Smooth muscle cell (in vitro differentiated cells): ENCODE measurements at regions not wholly inside any gene's neighbourhood (a gene's known extent, or its start where the extent isn't known, plus 50 kb on each side); places are given as distances from the start of the nearest gene placed in this dataset.

Experiments
- DNase-seq: peaks from one replicate; lab custom pipeline; 2025; ENCODE audit not compliant: unreplicated experiment; lab: John Stamatoyannopoulos, UW
- H2AFZ ChIP-seq: fragments of 200-600 bp; sonication (generic); 2 replicates; pipeline ENCODE4 v1.6.0; 2016; ENCODE audit warnings: antibody characterized with exemption, low read depth, mild to moderate bottlenecking
- H3F3A ChIP-seq: fragments of 200-600 bp; sonication (generic); 2 replicates; pipeline ENCODE4 v1.6.0; 2017; ENCODE audit warnings: antibody characterized with exemption, low read depth
- H3K27ac ChIP-seq: fragments of 200-600 bp; sonication (generic); 2 replicates; pipeline ENCODE4 v1.5.1; 2016; ENCODE audit warnings: low read depth, mild to moderate bottlenecking
- H3K27me3 ChIP-seq: fragments of 200-600 bp; sonication (generic); 2 replicates; pipeline ENCODE4 v1.6.1; 2016; ENCODE audit warnings: low read depth, mild to moderate bottlenecking
- H3K36me3 ChIP-seq: fragments of 200-600 bp; sonication (generic); 2 replicates; pipeline ENCODE4 v1.5.1; 2016; ENCODE audit warnings: low read depth
- H3K4me1 ChIP-seq: fragments of 200-600 bp; sonication (generic); 2 replicates; pipeline ENCODE4 v1.5.1; 2016; ENCODE audit warnings: low read depth
- H3K4me2 ChIP-seq: fragments of 200-600 bp; sonication (generic); 2 replicates; pipeline ENCODE4 v1.6.0; 2016; ENCODE audit warnings: mild to moderate bottlenecking
- H3K4me3 ChIP-seq: fragments of 200-600 bp; sonication (generic); 2 replicates; pipeline ENCODE4 v1.5.1; 2016; ENCODE audit warnings: mild to moderate bottlenecking
- H3K79me2 ChIP-seq: fragments of 200-600 bp; sonication (generic); 2 replicates; pipeline ENCODE4 v1.6.0; 2016; ENCODE audit warnings: low read depth, mild to moderate bottlenecking
- H3K9ac ChIP-seq: fragments of 200-600 bp; sonication (generic); 2 replicates; pipeline ENCODE4 v1.6.0; 2016; ENCODE audit warnings: low read depth
- H3K9me3 ChIP-seq: fragments of 200-600 bp; sonication (generic); replicated peaks from 2 replicates; pipeline ENCODE4 v1.5.1; 2016; ENCODE audit warnings: low read depth
- H4K20me1 ChIP-seq: fragments of 200-600 bp; sonication (generic); 2 replicates; pipeline ENCODE4 v1.6.0; 2016; ENCODE audit warnings: low read depth
- WGBS: methylation state at CpG from one replicate; pipeline ENCODE4 v1.1.7; 2016; ENCODE audit warnings: low lambda C conversion rate; 5-methylcytosine and 5-hydroxymethylcytosine counted together
- TF ChIP-seq, protein P1 (sequence below): fragments of 200-600 bp; sonication (generic); IDR thresholded peaks from 2 replicates; pipeline ENCODE4 v1.5.1; 2017; ENCODE audit warnings: borderline replicate concordance, mild to moderate bottlenecking, antibody characterized with exemption; ENCODE audit not compliant: insufficient read depth, poor library complexity, severe bottlenecking

DNA sequence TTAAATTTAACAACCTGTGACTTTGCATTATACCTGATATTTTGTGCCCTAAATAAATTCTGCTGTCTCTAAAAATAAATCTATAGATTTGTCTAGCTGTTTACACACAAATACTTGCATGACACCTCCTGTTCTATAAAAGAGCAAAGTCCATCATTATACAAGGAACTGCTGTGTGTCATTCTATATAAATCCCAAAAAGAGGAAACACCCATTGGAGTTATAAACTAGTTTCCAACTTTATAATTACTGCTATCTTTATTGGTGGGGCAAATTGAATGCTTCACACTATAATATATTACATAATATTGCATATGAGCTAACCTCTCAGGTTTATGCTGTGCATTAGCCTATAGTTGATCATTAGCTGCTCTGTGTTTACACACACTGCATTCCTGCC lies 504.4 kb downstream of the SATB2 start:
- TF ChIP-seq, protein P1, sequence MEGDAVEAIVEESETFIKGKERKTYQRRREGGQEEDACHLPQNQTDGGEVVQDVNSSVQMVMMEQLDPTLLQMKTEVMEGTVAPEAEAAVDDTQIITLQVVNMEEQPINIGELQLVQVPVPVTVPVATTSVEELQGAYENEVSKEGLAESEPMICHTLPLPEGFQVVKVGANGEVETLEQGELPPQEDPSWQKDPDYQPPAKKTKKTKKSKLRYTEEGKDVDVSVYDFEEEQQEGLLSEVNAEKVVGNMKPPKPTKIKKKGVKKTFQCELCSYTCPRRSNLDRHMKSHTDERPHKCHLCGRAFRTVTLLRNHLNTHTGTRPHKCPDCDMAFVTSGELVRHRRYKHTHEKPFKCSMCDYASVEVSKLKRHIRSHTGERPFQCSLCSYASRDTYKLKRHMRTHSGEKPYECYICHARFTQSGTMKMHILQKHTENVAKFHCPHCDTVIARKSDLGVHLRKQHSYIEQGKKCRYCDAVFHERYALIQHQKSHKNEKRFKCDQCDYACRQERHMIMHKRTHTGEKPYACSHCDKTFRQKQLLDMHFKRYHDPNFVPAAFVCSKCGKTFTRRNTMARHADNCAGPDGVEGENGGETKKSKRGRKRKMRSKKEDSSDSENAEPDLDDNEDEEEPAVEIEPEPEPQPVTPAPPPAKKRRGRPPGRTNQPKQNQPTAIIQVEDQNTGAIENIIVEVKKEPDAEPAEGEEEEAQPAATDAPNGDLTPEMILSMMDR, result no peak

DNA sequence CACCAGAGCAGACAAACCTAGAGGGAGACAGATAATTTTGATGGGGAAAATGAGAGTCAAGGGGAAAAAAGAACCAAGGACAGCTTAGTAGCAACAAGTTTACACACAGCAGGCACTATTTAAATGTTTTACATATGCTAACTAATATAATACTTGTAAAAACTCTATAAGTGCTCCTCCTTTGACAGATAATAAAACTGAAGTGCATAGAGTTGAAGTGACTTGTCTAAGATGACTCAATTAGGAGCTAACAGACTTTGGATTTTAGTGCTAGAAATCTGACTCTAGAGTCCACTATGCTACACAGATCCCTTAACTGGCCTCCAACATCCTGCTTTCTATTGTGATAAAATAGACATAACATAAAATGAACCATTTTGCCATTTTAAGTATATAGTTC lies 506.9 kb downstream of the SATB2 start:
- no peaks in the 10 kb centered on the region for H3F3A ChIP-seq

More for the DNA sequence above, 504.4 kb downstream of the SATB2 start:
- H3K27me3 ChIP-seq, result no peaks in the 10 kb centered on the region
- no peaks in the 10 kb centered on the region for H4K20me1 ChIP-seq
- H3K9me3 ChIP-seq, result no peaks in the 10 kb centered on the region
- H3K4me1 ChIP-seq, result no peaks in the 10 kb centered on the region
- no peaks in the 10 kb centered on the region for H3K36me3 ChIP-seq
- H3F3A ChIP-seq, result no peaks in the 10 kb centered on the region
- H3K79me2 ChIP-seq, result no peaks in the 10 kb centered on the region
- no peak overlapping the region for H3K4me2 ChIP-seq
- no peak overlapping the region for H2AFZ ChIP-seq
- DNase-seq, result no peak
- no peak overlapping the region for H3K9ac ChIP-seq
- no peak overlapping the region for H3K4me3 ChIP-seq
- no peak overlapping the region for H3K27ac ChIP-seq

DNA sequence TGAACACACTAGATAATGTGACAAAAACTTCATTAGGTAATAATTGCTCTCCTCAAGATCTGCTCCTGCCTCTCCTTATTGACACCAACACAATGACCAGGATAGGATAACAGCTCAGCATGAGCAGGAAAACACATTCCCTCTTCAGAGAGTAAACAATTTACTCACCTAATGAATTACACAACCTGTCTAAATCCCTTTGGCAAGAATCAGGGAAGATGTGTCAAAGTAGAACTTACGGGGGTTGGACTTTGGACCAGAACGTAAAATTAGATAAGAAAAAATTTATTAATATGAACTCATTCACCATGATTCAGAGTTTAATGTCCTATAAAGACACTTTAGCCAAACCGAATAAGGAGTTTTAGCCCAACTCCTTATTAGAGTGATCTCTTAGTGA lies 512.2 kb downstream of the SATB2 start:
- no peak overlapping the region for H2AFZ ChIP-seq
- no peaks in the 10 kb centered on the region for H3K9me3 ChIP-seq
- no peaks in the 10 kb centered on the region for H3K36me3 ChIP-seq
- WGBS, result 94% methylated on average over 3 of the region's 3 CpGs
- no peaks in the 10 kb centered on the region for H4K20me1 ChIP-seq
- no peak overlapping the region for H3K27ac ChIP-seq
- TF ChIP-seq, protein P1, result no peak
- no peaks in the 10 kb centered on the region for H3K79me2 ChIP-seq
- no peak overlapping the region for H3K4me2 ChIP-seq
- DNase-seq, result no peak
- H3K27me3 ChIP-seq, result no peaks in the 10 kb centered on the region
- H3K4me1 ChIP-seq, result no peaks in the 10 kb centered on the region
- no peak overlapping the region for H3K9ac ChIP-seq
- H3F3A ChIP-seq, result no peaks in the 10 kb centered on the region
- H3K4me3 ChIP-seq, result no peak overlapping the region

More for the DNA sequence above, 506.9 kb downstream of the SATB2 start:
- Histone ChIP-seq H3K4me2 (no peak overlapping the region), H3K9ac (no peak overlapping the region), H3K9me3 (no peaks in the 10 kb centered on the region), H3K4me1 (no peaks in the 10 kb centered on the region), H3K79me2 (no peaks in the 10 kb centered on the region), H4K20me1 (no peaks in the 10 kb centered on the region), H3K36me3 (no peaks in the 10 kb centered on the region), H2AFZ (no peak overlapping the region), H3K4me3 (no peak overlapping the region), H3K27me3 (no peaks in the 10 kb centered on the region), H3K27ac (no peak overlapping the region)
- TF ChIP-seq, protein P1, result no peak
- no peak for DNase-seq

DNA sequence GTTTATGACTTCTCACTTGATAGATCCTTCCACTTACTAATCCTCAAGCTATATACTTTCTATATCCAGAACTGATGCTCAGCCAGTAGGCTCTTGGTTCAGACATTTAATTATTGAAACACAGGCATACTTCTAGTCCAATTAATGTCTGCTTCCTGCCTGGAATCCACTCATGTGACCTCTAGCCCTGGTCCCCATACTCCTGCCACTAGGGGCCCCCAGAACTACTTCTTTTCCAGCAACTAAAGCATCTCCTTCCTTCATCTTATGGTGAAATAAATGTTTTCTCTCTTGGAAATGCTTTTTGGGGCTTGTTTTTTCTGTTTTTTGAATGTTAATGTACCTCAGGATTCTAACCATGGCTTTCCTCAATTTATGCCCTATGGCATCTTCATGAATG lies 527.6 kb downstream of the SATB2 start:
- DNase-seq, result no peak
- H3K27ac ChIP-seq, result no peak overlapping the region
- no peak overlapping the region for H2AFZ ChIP-seq
- H3K9ac ChIP-seq, result no peak overlapping the region
- TF ChIP-seq, protein P1, result no peak
- no peaks in the 10 kb centered on the region for H3K4me1 ChIP-seq
- H3K36me3 ChIP-seq, result no peaks in the 10 kb centered on the region
- H3K9me3 ChIP-seq, result no peaks in the 10 kb centered on the region
- H3F3A ChIP-seq, result no peaks in the 10 kb centered on the region
- H3K4me3 ChIP-seq, result no peak overlapping the region
- H3K79me2 ChIP-seq, result no peaks in the 10 kb centered on the region
- H3K27me3 ChIP-seq, result no peaks in the 10 kb centered on the region
- no peak overlapping the region for H3K4me2 ChIP-seq
- no peaks in the 10 kb centered on the region for H4K20me1 ChIP-seq
